Stimulated activated CD8-positive, alpha-beta memory T cell treated with anti-CD3 and anti-CD28 coated beads, Interleukin-4, amount 100 ng/mL, for 4 hours (primary cell): ENCODE measurements at regions not wholly inside any gene's neighbourhood (a gene's known extent, or its start where the extent isn't known, plus 50 kb on each side); places are given as distances from the start of the nearest gene placed in this dataset.
"Not testable (repeated sequence)": the region's sequence is repeated elsewhere in the genome, so short reads cannot be mapped to it uniquely, and the experiment has no call there.

Source experiments
- DNase-seq, 2 donors: peaks; one replicate each; pipeline ENCODE4 v3.0.0-alpha.2; 2020; ENCODE audit warnings: low read depth in 2 of 2, low spot score in 1 of 2

DNA sequence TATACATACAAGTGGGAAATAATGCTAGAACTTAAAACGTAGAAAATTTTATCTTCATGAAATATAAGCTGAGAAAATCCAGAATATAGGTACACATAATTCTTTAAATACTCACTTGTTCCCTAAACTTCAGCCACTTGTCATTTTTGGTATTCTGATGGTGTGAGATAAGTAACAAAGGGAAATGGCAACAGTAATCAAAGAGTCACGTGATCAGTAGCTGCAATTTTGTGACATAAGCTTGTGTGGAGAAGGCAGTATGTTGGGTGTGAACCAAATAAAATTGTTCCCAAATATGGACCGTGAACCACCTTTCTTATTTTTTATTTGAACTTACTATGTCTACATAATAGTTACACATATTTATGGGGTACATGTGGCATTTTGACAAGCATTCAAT is 650.3 kb upstream of the ADARB2 start:
- DNase-seq, result no peak

DNA sequence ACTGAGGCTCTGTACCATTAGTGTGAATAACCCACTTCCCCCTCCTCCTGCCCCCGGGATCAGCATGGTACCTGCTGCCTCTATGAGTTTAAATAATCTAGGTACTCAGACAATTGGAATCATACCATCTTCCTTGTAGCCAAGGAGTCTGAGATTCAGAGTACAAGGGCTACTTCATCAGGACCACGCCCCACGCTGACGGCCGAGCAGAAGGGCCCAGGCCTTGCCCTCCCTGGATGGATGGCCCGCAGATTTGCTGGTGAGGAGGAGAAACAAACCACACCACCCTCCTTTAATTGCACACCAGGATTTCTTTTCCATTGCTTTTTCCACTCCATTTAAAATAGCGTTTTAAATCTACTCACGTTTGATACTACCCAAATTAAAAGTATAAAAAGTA is 649.9 kb upstream of the ADARB2 start:
- no peak for DNase-seq

DNA sequence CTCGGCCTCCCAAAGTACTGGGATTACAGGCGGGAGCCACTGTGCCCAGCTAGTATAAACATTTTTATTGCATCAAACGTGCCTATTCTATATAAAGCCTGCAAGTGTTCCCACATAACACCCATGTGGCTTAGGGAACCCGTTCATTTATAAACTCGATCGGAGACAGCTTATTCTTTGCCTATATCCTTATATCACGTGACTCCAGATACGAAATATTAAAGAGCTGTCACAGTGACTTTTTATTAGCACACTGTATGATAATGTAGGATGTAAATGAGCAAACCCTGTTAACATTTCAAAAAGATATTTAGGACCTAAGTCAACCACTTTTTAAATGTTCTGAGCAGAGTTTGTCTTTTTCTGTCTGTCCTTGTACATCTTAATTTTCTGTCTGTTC is 642.9 kb upstream of the ADARB2 start:
- DNase-seq, result no peak

DNA sequence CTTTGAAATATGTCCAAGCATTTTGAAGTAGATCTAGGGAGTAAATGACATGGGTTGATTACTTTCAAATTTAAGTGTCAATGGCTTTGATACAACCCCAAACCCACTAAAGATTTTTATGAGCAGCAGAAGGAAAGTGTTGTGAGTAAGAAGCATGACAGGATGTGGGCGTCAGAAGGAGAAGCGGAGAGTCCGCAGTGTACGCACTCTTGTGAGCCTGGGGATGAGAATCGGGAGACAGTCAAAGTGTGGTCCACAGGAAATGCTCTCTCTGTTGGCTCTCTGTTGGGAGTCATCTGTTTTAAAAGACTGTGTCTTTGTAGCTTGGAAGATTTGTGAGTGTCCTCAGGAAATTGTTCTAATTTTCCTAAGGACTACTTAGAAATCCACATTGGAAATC is 629.8 kb upstream of the ADARB2 start:
- DNase-seq, result no peak

DNA sequence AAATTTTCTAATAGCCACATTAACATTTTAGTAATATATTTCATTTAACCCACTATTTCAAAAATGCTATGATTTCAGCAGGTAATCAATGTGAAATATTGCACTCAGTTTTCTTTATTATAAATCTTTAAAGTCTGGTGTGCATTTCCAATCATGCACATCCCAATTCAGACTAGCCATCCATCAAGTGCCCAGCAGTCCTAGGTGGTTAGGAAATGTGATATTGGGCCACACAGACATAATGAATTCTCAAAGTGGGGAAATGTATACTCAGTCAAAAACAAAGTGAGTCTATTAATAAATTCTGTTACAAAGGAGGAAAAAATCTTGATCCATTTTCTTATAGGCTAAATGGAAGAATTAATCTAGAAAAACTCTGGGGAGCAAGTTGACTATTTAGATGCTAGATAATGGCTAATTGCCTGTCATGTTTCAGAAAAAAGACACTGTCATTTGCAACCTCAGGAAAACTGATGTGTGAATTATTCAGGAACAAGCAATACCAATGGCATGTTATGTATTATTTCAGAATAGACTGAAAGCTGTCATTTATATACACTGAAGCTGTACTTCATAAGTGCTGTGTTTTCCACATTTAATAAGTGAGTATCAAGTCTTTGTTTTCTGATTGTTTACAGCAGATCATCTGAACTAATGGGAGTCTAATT is 629.1 kb upstream of the ADARB2 start:
- DNase-seq, result no peak

DNA sequence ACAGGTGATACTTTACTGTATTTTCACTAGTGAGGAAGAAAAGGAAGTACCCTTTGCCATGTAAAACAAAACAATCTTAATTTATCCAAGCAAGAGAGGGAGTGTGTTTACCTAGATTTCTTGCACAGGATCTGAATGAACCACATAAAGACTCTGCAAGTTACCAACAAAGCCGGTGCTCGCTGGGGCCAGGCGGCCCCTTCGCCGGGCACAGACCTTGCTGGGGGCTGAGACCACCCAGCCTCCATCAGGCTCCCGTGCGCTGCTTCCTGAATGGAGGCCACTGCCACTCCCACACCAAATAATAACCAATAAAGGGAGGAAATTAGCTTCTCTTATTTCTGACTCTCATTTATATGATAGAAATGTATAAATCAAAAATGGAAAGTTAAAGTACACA is 625.0 kb upstream of the ADARB2 start:
- no peak for DNase-seq

DNA sequence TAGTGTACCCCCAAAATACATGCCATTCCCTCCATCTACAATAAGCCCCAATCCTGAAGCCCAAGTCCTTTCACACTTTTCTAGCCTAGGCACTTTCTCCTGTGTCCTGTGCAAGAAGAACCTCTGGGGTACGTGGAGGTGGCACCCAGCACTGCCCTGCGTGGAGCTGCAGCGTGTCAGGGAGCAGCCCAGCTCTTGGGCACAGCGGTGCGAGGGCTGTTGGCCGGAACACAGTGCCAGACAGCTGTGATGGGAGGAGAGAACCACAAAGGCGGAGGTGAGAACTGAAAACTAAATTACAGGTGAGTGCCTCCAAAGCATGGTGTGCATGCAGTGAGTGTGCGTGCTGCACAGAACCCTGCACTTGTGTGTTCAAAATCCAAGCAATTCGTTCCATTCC is 621.3 kb upstream of the ADARB2 start:
- no peak for DNase-seq

DNA sequence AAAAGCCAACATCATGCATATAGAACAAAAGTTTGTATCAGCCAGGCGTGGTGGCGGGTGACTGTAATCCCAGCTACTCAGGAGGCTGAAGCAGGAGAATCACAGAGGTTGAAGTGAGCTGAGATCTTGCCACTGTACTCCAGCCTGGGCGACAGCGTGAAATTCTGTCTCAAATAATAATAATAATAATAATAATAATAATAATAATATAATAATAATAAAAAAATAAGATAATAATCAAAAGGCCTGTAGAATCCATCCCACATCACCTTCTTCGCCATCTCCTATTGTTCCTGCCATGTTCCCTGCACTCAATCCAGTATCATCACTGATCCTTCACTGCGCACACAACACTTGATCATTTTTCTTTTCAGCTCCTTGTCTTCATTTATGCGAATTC is 619.3 kb upstream of the ADARB2 start:
- DNase-seq, result no peak

DNA sequence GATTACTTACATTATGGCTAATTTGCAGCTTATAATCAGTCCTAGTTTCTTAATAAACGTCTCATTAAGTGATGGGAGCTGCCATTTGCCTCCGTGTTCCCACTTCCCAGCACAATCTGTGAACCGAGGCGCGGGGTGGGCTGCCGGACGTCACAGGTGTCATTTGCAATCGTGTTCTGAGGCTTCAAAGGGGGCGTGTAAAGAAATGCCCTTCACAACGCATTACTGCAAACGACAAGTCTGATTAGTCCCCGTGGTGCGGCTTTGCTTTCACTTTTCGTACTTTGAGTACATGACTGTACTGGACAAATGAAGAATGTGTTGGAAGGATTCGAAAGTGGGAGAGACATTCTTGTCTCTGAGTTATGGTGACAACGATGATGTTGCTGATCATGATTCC is 614.2 kb upstream of the ADARB2 start:
- no peak for DNase-seq

DNA sequence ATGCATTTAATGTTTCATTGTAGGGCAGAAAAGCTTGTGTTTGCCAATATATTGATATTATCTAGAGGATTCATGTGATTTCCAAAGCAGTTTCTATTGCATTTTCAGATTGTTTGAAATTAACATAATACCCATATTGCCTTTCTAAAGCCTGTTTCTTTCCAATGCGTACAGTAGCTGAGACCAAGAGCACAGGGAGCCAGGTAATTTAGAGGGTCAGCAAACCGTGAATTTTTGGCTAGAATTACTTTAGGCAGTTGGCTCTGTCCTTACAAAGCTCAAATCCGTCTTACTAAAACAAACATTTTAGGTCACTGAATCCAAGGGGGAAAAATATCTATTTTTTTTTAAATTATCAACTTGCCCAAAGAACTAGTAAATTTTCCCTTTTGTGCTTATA is 604.9 kb upstream of the ADARB2 start:
- no peak for DNase-seq

DNA sequence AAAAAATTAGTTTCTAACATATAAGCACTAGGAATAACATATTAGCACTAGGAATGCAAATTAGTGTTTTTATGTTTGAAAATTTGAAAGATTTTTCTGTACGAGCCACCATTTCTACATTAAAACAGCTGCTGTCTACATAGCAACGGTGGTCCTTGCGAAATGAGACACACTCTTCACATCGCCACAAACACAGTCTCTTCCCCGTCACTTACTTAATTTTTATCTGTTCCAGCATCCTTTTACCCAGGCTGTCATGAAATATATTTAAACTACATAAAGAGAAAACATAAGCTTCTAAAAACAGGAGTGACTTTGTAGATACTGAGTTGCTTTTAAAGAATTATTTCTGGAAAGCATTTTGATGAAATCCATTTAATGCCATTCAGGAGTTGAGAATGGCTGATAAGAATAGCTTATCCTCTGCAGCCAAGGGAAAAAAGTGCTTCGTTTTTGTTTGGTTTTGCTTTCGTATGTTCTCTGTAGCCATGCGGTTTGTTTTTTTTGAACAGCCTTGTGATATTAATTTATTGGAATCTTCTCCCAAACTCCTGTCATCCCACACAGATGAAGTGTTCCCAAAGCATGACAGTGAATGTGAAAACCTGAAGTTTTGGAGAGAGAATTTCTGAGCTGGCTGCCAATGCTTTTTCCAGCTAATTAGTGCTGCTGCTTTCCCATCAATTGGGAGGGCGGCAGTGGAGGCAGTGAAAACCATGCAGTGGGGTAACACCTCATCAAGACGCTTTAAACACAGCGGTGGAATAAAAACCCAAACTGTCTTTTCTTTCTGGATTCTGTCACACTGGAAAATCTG is 603.7 kb upstream of the ADARB2 start:
- no peak for DNase-seq

DNA sequence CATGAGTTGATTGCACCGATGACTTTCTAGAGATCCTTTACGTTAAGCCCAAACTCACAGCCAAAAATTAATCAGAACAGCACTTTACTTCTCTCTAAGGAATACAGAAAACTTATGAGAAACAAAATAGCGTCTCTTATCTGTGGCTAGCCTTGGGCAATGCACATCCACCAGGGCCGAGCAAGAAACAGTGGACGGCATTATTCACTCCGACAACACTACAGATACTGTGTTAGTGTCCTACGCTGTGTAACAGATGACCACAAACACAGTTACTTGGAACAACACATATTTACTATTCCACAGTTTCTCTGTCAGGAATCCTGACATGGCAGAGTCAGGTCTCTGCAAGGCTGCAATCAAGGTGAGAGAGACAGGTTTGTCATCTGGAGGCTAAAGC is 598.3 kb upstream of the ADARB2 start:
- no peak for DNase-seq

DNA sequence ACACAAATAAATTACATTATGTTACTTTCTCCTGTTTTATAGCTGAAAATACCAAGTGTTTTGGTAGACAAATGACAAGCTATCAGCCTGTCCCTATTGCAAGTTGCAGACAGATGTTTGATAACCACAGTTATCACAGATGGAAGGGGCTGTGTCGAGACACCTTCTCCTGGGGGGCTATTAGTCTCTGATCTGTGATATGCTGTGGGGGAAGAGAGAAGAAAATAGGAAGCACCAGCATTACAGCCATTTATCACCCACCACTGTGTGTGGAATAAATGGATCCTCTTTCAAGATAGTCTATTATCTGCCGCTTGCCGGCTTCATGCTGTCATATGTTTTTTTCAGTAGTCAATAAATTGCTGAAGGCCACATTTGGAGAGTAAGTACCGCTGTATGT is 597.2 kb upstream of the ADARB2 start:
- no peak for DNase-seq

DNA sequence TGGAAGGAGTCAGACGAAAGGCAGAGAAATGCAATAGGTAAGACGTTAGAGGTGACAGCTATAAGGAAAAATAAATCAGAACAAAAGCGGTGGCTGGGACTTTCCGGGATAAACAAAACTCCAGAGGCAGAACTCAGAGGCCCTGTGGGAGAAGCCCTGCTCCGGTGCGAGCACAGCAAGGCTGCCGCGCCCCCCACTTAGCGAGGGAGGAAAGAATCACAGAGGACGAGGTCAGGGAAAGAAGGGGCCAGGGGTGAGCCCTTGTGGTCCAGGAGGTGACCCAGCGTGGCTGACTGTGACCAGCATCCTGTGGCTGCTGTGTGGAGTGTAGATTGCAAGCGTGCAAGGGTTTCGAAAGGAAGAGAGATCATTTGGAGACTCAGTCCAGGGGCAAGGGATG is 591.8 kb upstream of the ADARB2 start:
- no peak for DNase-seq

DNA sequence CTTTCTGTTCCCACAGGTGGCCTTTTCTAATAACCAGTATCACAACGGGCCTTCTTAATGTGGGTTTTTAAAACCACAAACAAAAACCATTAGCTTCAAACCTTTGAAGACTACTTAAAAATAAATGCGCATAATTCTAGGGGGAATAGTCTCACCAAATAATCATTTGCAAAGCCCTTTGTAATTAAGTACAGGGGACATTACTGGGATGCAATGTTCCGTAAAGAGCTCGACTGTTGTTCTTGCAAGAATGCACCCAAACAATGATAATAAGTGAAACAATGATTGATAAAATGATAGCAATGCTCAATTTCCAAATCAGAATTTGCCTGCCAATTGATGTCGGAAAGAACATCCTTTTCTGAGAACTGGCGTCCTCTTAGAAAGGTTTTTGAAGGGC is 589.1 kb upstream of the ADARB2 start:
- DNase-seq, result no peak

DNA sequence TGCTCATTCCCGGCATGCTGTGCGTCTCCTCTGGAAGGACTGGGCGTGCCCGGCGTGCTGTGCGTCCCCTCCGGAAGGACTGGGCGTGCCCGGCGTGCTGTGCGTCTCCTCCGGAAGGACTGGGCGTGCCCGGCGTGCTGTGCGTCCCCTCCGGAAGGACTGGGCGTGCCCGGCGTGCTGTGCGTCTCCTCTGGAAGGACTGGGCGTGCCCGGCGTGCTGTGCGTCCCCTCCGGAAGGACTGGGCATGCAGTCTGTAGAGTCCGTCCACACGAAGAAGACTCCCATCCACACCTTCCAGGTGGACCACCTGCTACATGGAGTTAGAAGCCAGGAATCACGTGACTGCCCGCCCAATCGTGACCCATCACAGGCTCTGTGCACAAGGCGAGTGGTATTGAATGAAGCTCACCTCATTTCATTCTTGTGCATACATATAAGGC is 577.7 kb upstream of the ADARB2 start:
- not testable (repeated sequence) for DNase-seq

DNA sequence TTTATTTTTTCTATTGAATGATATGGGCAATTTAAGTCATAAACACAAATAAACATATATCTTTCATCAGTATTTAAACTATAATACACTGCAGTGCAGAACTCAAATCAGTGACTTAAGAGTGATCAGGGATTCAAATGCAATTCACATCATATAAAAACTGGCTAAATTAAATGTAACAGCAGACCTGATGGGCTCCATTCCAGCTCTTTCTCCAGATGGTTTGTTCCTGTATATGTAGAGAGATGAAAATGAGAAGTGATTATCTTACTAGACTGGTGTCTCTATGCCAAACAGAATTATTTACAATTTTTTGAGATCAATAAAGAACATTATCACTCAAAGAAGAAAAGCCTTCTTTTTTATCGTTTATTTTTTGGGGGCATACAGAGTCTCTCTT is 568.8 kb upstream of the ADARB2 start:
- DNase-seq, result no peak

DNA sequence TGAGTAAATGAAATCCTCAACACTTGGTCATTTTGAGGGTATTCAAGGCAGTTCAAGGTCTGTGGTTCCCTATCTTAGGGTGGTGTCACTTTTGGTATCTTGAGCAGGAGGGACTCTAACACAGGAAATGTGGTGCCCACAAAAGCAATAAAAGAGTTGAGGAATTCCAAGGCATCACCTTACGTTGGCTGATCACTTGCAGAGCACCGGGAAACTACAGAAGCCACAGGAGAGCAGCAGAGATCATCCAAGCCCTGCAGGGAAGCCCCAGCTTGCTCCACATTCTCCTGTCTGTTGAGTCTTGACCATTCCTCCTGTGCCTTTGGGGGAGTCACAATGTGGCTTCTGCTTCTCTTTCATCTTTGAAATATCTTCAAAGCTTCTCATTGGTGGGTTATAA is 565.8 kb upstream of the ADARB2 start:
- no peak for DNase-seq

DNA sequence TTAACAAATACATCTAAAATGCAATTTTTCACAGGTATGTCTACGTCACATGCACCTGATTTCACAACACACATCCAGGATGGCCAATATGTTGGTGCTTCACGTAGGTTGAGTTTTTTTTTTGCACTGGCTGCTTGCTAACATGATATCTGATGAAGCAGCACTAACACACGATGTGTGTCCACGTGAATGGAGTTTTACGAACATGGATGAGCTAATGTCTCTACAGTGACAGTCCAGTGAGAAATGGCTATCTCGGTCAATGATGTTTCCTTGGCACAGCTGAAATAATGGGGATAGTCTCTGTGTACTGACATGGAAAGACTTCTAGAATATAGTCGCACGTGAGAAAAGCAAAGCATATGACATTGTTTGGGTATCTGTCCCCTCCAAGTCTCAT is 563.9 kb upstream of the ADARB2 start:
- DNase-seq, result no peak

DNA sequence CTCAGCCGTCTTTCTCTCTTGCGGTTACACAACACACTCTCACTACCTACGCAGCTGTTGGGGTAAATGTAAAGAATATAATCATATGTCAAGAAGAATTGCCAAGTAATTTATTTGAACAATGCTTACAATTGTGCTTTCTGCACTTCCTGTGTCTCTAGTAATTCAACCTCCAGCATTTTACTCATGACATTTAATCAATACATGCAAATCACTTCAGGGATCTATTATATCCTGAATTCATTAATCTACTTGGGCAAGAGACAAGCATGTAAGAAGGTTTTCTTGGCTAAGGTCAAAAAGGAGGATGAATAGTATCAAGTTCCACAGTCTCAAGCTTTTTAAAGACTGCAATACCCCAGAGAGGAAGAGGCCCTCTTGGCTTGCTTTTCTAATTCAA is 562.9 kb upstream of the ADARB2 start:
- no peak for DNase-seq

DNA sequence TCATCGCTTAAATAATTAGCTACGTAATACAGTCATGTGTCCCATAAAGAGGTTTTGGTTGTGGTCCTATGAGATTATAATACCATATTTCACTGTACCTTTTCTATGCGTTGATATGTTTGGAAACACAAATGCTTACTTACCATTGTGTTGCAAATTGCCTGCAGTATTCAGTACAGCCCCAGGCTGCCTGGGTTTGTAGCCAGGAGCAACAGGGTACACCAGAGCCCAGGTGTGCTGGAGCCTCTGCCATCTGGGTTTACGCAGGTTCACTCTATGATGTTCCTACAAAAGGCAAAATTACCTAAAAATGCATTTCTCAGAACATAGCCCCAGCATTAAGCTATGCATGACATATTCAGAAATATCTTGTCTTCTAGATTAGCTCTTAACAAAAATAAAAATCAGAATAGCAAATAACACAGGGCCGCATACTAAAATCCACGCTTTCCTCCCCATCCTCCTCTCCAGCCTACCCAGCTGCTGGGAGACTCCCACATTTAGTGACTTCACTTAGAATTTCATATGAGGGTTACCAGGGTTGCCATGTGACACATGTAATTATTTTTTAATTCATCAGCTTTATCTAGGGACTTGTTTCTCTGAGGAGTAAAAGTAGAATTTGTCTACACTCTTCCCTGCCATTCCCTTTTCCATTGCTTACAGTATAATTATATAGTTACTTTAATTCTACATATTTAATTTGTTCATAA is 559.0 kb upstream of the ADARB2 start:
- DNase-seq, result no peak

DNA sequence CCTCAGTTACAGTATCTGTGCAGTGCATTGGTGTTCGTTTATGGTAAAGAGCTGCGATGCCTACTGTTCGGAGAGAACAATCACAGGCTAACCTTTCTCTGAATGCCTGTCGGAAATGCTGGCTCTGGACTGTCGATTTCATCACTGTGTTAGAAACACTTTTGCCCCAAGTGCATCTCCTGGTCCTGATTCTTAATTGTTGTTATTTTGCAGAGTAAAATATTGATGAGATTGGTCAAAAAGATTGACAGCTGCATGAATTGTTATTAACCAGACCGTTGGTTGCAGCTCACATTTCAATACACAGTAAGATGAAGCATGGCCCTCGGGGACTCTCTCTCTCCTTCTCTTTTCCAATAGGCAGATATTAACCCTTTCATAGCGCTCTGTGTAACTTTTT is 557.4 kb upstream of the ADARB2 start:
- DNase-seq, result no peak
